Endodermal cell (in vitro differentiated cells): ENCODE measurements at regions not wholly inside any gene's neighbourhood (a gene's known extent, or its start where the extent isn't known, plus 50 kb on each side); places are given as distances from the start of the nearest gene placed in this dataset.

Experiments
- DNase-seq: peaks from one replicate; pipeline ENCODE4 v3.0.0-alpha.2; 2017
- H3K27ac ChIP-seq: 2 replicates; pipeline ENCODE4 v1.5.1; 2013; ENCODE audit warnings: mild to moderate bottlenecking, low read depth, low read length, moderate library complexity
- H3K27me3 ChIP-seq: 2 replicates; pipeline ENCODE4 v1.6.1; 2013; ENCODE audit warnings: mild to moderate bottlenecking, low read length, moderate library complexity; ENCODE audit not compliant: insufficient read depth, control insufficient read depth, poor library complexity, severe bottlenecking
- H3K36me3 ChIP-seq: 2 replicates; pipeline ENCODE4 v1.7.0; 2013; ENCODE audit warnings: mild to moderate bottlenecking, low read length, moderate library complexity; ENCODE audit not compliant: control insufficient read depth, insufficient read depth
- H3K4me1 ChIP-seq: one replicate; pipeline ENCODE4 v1.7.0; 2013; ENCODE audit warnings: low read length; ENCODE audit not compliant: control insufficient read depth, insufficient read depth
- H3K4me3 ChIP-seq: 2 replicates; pipeline ENCODE4 v1.5.1; 2013; ENCODE audit warnings: mild to moderate bottlenecking, low read length, moderate library complexity
- H3K9ac ChIP-seq: 2 replicates; pipeline ENCODE4 v1.6.1; 2013; ENCODE audit warnings: mild to moderate bottlenecking, low read length, moderate library complexity; ENCODE audit not compliant: poor library complexity, severe bottlenecking; ENCODE audit errors: extremely low read depth
- H3K9me3 ChIP-seq: 2 replicates; pipeline ENCODE4 v1.6.1; 2013; ENCODE audit warnings: mild to moderate bottlenecking, low read length, moderate library complexity; ENCODE audit not compliant: control insufficient read depth
- H3K27ac Mint-ChIP-seq: 2 replicates; pipeline ENCODE4 v1.8.0; 2020; ENCODE audit warnings: mixed read lengths
- H3K27me3 Mint-ChIP-seq: 2 replicates; pipeline ENCODE4 v1.8.0; 2021; ENCODE audit warnings: mild to moderate bottlenecking, mixed read lengths; ENCODE audit not compliant: insufficient read depth
- H3K36me3 Mint-ChIP-seq: 2 replicates; pipeline ENCODE4 v1.8.0; 2020; ENCODE audit warnings: low read depth, mixed read lengths
- H3K4me1 Mint-ChIP-seq: 2 replicates; pipeline ENCODE4 v1.8.0; 2020; ENCODE audit warnings: mixed read lengths
- H3K4me3 Mint-ChIP-seq: 2 replicates; pipeline ENCODE4 v1.8.0; 2020; ENCODE audit warnings: mild to moderate bottlenecking, moderate library complexity, mixed read lengths
- H3K9me3 Mint-ChIP-seq: 2 replicates; pipeline ENCODE4 v1.8.0; 2020; ENCODE audit warnings: mild to moderate bottlenecking, mixed read lengths
- WGBS, 2 experiments: methylation state at CpG; one replicate each; pipeline versions ENCODE4 v1.1.5 to v1.1.7; 2013; ENCODE audit warnings: missing lambda C conversion rate in 2 of 2, mixed read lengths in 1 of 2; ENCODE audit not compliant: insufficient coverage in 1 of 2, insufficient read length in 1 of 2; 5-methylcytosine and 5-hydroxymethylcytosine counted together
- TF ChIP-seq, protein P1 (sequence below): fragments of 200-600 bp; sonication (generic); conservative IDR thresholded peaks from 2 replicates; pipeline ENCODE4 v1.5.0; 2021; ENCODE audit warnings: antibody characterized with exemption, mild to moderate bottlenecking

DNA sequence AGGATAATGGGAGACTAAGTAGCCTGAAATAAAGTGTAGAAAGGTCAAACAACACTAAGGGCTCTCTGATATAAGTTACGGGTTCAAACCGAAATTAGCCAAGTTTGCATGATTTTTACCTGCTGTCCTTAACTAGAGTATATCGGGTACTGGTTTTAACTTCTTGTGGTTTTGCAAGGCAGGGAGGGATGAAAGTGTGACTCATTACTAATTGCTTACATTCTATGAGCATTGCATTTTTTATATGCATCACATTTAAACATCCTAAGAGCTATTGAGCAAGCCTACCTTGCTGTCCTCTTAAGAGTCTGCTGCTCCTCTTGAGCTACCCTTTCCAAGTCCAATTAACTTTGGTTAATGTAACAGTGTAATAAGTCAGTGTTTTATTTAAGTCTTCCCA lies 415.4 kb downstream of the SLITRK5 start:
- Mint-ChIP-seq H3K27ac (no peak overlapping the region), H3K4me3 (no peak overlapping the region), H3K27me3 (no peaks in the 10 kb centered on the region), H3K4me1 (no peaks in the 10 kb centered on the region), H3K36me3 (no peaks in the 10 kb centered on the region), H3K9me3 (no peaks in the 10 kb centered on the region)
- H3K9ac ChIP-seq, result no peak overlapping the region
- no peaks in the 10 kb centered on the region for H3K36me3 ChIP-seq
- H3K4me1 ChIP-seq, result no peaks in the 10 kb centered on the region
- H3K4me3 ChIP-seq, result no peak overlapping the region
- no peaks in the 10 kb centered on the region for H3K9me3 ChIP-seq
- H3K27ac ChIP-seq, result no peak overlapping the region
- H3K27me3 ChIP-seq, result no peaks in the 10 kb centered on the region
- TF ChIP-seq, protein P1, sequence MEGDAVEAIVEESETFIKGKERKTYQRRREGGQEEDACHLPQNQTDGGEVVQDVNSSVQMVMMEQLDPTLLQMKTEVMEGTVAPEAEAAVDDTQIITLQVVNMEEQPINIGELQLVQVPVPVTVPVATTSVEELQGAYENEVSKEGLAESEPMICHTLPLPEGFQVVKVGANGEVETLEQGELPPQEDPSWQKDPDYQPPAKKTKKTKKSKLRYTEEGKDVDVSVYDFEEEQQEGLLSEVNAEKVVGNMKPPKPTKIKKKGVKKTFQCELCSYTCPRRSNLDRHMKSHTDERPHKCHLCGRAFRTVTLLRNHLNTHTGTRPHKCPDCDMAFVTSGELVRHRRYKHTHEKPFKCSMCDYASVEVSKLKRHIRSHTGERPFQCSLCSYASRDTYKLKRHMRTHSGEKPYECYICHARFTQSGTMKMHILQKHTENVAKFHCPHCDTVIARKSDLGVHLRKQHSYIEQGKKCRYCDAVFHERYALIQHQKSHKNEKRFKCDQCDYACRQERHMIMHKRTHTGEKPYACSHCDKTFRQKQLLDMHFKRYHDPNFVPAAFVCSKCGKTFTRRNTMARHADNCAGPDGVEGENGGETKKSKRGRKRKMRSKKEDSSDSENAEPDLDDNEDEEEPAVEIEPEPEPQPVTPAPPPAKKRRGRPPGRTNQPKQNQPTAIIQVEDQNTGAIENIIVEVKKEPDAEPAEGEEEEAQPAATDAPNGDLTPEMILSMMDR, result no peak
- DNase-seq, result no peak
- WGBS, 2 experiments, result 92% methylated on average over 2 to 3 of the region's 3 CpGs

DNA sequence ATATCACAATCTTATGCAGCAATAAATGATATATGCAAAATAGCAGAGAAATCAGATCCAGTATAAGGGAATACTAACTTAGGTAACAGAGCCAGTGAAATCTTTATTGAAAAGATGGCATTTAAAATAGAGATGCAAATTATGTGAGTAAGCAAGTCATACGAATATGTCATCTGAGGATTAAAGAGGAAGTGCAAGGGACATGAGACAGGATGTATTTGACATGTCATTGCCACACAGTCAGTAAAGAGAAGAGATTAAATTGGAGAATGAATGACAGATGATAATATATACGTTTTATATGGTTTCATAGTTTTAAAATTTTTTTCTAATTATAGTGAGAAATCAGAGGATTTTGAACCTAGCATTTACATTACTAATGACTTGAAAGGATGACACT lies 426.4 kb downstream of the SLITRK5 start:
- Mint-ChIP-seq H3K36me3 (no peaks in the 10 kb centered on the region), H3K27ac (no peak overlapping the region), H3K27me3 (no peaks in the 10 kb centered on the region), H3K4me1 (no peaks in the 10 kb centered on the region), H3K9me3 (no peaks in the 10 kb centered on the region), H3K4me3 (no peak overlapping the region)
- Histone ChIP-seq H3K9me3 (no peaks in the 10 kb centered on the region), H3K27me3 (no peaks in the 10 kb centered on the region), H3K4me1 (no peaks in the 10 kb centered on the region), H3K4me3 (no peak overlapping the region), H3K27ac (no peak overlapping the region), H3K36me3 (no peaks in the 10 kb centered on the region), H3K9ac (no peak overlapping the region)
- TF ChIP-seq, protein P1, result no peak
- WGBS, 2 experiments, result 44 to 50% methylated on average over 2 of the region's 2 CpGs
- DNase-seq, result no peak

DNA sequence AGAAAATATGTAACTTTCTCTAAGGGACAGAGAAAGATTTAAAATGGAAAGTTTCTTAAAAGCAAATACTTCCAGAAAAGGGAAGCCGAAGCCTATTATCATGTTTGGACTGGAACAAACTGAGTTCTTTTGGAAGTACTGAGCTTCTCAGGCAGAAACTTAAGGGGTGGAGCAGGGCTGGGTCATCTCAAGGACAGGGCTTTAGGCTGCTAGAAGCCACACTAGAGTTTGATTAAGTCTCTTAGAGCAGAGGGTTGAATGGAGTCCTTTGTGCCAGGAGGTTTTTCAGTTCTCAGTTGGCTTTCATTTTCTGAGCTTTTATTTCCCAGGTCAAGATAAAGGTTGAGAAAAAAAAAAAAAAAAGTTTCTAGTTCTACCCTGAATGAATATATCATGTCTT lies 432.7 kb downstream of the SLITRK5 start:
- H3K27ac Mint-ChIP-seq, result no peak overlapping the region
- no peaks in the 10 kb centered on the region for H3K4me1 Mint-ChIP-seq
- H3K27me3 ChIP-seq, result no peaks in the 10 kb centered on the region
- TF ChIP-seq, protein P1, result no peak
- H3K4me3 ChIP-seq, result no peak overlapping the region
- no peak for DNase-seq
- H3K9me3 Mint-ChIP-seq, result no peaks in the 10 kb centered on the region
- H3K4me3 Mint-ChIP-seq, result no peak overlapping the region
- no peaks in the 10 kb centered on the region for H3K36me3 ChIP-seq
- H3K9me3 ChIP-seq, result no peaks in the 10 kb centered on the region
- H3K27ac ChIP-seq, result no peak overlapping the region
- no peaks in the 10 kb centered on the region for H3K36me3 Mint-ChIP-seq
- H3K27me3 Mint-ChIP-seq, result no peaks in the 10 kb centered on the region
- 91 to 100% methylated on average over 1 of the region's 1 CpG for whole genome bisulfite sequencing, 2 experiments
- H3K9ac ChIP-seq, result no peak overlapping the region
- H3K4me1 ChIP-seq, result no peaks in the 10 kb centered on the region
